ENCODE measurements at regions not wholly inside any gene's neighbourhood (a gene's known extent, or its start where the extent isn't known, plus 50 kb on each side); places are given as distances from the start of the nearest gene placed in this dataset.

- no peak for DNase-seq (ENCODE audit: low read depth in 3 of 3, low spot score in 1 of 3)
These were observed 68.4 kb upstream of the ADO start for GRCh38 chr10:62736168-62736546.

GRCh38 chr10:62738916-62739315, 65.6 kb upstream of the ADO start:
- no peak for DNase-seq (ENCODE audit: low read depth in 3 of 3, low spot score in 1 of 3)

DNA sequence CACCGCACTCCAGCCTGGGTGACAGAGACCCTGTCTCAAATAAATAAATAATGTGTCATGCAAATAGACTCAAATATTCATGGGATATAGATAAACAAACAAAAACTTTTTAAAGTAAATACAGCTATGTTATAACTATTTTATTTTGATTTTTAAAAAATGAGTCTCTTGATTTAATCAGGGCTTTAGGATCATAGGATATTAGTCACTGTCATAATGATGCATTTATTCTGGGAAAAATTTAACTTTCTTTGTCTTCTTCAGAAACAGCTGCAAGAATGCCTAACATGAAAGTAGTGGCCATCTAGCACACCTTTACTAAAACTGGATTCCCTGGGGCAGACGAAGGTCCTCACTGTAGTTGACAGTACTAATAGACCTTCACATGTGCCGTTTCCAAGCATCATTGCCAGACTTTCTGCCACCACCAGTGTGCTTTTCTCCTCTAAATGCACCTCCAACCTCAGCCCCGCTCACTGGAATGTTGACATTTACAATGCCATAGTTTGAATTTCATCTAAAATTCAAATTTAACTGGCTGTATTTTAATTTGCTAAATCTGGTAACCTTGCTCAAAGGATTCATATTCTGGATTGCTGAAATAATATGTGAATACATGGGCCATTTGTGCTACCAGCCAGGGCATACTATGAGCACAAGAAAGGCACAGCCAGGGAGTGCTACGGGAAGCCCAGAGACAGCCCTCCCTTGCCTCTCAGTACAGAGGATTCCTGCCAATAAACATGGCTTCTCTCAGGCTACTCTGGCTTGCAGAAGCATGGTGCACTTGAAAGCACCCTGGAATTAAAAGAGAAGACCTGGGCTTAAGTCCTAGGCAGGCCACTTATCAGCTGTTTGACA, 63.4 kb upstream of the ADO start:
- DNase-seq (ENCODE audit: low read depth in 3 of 3, low spot score in 1 of 3) = no peak

DNA sequence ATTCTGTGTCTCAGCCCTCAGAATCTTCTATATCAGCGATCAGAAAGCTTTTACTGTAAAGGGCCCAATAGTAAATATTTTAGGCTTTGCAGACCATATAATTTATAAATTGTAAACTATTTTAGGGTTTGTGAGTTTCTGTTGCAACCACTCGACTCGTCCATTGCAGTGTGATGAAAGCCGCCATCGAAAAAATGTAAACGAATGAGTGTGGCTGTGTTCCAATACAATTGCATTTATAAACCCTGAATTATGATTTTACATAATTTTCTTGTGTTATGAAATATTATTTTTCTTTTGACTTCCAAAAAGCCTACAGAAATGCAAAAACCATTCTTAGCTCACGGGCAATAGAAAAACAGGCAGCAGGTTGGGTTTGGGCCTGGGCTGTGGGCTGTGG, 62.5 kb upstream of the ADO start:
- no peak for DNase-seq (ENCODE audit: low read depth in 3 of 3, low spot score in 1 of 3)

DNA sequence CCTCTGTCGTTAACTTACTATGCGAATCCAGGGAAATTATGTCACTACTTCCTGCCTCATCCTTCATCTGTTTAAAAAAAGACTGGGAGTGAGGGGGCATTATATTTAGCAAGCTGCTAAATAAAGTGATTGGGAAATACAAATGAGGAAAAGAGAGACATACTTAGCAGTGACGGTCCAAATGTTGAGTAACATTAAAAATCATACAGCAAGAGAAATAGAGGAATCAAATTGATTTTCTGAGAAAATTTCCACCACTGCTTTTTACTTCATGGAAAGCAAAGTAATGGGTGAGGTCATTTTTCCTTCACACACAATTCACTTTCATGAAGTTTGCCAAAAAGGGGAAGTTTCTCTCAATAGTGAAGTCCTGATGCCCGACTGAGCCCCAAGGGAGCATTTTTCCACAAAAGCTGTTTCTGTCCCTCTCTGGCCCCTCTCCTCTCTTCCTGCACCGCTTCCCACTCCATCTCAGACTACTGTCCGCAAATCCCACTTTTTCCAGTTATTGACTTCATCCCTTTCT, 61.9 kb upstream of the ADO start:
- DNase-seq (ENCODE audit: low read depth in 3 of 3, low spot score in 1 of 3) = no peak

- DNase-seq (ENCODE audit: low read depth in 3 of 3, low spot score in 1 of 3) = no peak
These were observed 60.4 kb upstream of the ADO start for GRCh38 chr10:62744136-62744535.

DNA sequence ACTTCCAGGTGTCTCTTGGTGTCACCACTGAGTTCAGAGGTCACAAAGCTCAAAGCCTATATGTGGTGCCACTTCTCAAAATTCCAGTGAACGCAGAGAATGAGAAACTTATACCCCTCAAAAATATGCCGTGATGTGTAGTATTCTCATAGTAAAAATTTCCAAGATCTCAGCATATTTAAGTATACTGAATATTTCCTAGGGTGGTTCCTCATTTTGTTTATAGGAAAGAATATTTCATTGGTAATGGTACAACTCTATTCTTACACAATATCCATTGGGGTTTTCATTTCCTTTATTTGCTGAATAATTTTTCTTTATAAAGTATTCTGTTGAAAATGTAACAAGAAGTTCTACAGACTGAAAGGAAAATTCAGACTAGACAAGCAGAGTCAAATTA, 58.9 kb upstream of the ADO start:
- no peak for DNase-seq (ENCODE audit: low read depth in 3 of 3, low spot score in 1 of 3)

- no peak for DNase-seq (ENCODE audit: low read depth in 3 of 3, low spot score in 1 of 3)
These were observed 57.4 kb upstream of the ADO start for GRCh38 chr10:62746951-62747729.

GRCh38 chr10:62748386-62748785, 56.1 kb upstream of the ADO start:
- DNase-seq (ENCODE audit: low read depth in 3 of 3, low spot score in 1 of 3) = no peak

- DNase-seq (ENCODE audit: low read depth in 3 of 3, low spot score in 1 of 3) = no peak
These were observed 55.3 kb upstream of the ADO start for GRCh38 chr10:62749093-62749683.

Data from stimulated activated CD4-positive, alpha-beta T cell treated with anti-CD3 and anti-CD28 coated beads, TNF-alpha, amount 100 ng/mL, for 1 hour (primary cell).